ENCODE measurements at regions not wholly inside any gene's neighbourhood (a gene's known extent, or its start where the extent isn't known, plus 50 kb on each side); places are given as distances from the start of the nearest gene placed in this dataset.

- H3K27me3 ChIP-seq (replicated peaks; ENCODE audit: control insufficient read depth, insufficient read depth, low read length): no peaks in the 10 kb centered on the region
- POLR2A ChIA-PET: no interaction called here
- H3K4me3 Mint-ChIP-seq (ENCODE audit: unreplicated experiment): no peak overlapping the region
- no peak overlapping the region for H3K27ac Mint-ChIP-seq (ENCODE audit: unreplicated experiment)
- no TSS peak for BruUV-seq (replicated peaks)
- no peaks in the 10 kb centered on the region for H3K4me1 Mint-ChIP-seq (ENCODE audit: low read depth, unreplicated experiment)
- H3K9me3 ChIP-seq: no peaks in the 10 kb centered on the region
- no peaks in the 10 kb centered on the region for H3K27me3 Mint-ChIP-seq (ENCODE audit: insufficient read depth, unreplicated experiment)
- intact Hi-C loops (cut with micrococcal nuclease; ENCODE audit: unreplicated experiment): no loop called here
- H3K4me1 ChIP-seq: no peaks in the 10 kb centered on the region
- no peaks in the 10 kb centered on the region for H3K36me3 ChIP-seq (ENCODE audit: control insufficient read depth, insufficient read depth, low read length)
- no peak for TF ChIP-seq CTCF (IDR thresholded peaks at IDR 0.05; ENCODE audit: insufficient read depth in 1 of 2, low read depth in 1 of 2, low read length in 1 of 2, severe bottlenecking in 1 of 2, unreplicated experiment in 1 of 2)
- no peak for DNase-seq
- H3K36me3 Mint-ChIP-seq (ENCODE audit: insufficient read depth, unreplicated experiment): no peaks in the 10 kb centered on the region
- no peak overlapping the region for H3K4me3 ChIP-seq (ENCODE audit: low read depth, low read length)
- CTCF ChIA-PET: no interaction called here
- H3K9me3 Mint-ChIP-seq (ENCODE audit: unreplicated experiment): no peaks in the 10 kb centered on the region
These were observed 278.5 kb upstream of the PLD5 start for GRCh38 chr1:242802973-242803372.

GRCh38 chr1:242800521-242800920 is 276.0 kb upstream of the PLD5 start:
- Mint-ChIP-seq H3K9me3 (ENCODE audit: unreplicated experiment) (no peaks in the 10 kb centered on the region), H3K4me3 (ENCODE audit: unreplicated experiment) (no peak overlapping the region), H3K27me3 (ENCODE audit: insufficient read depth, unreplicated experiment) (no peaks in the 10 kb centered on the region), H3K27ac (ENCODE audit: unreplicated experiment) (no peak overlapping the region), H3K4me1 (ENCODE audit: low read depth, unreplicated experiment) (no peaks in the 10 kb centered on the region), H3K36me3 (ENCODE audit: insufficient read depth, unreplicated experiment) (no peaks in the 10 kb centered on the region)
- Histone ChIP-seq H3K9me3 (no peaks in the 10 kb centered on the region), H3K36me3 (ENCODE audit: control insufficient read depth, insufficient read depth, low read length) (no peaks in the 10 kb centered on the region), H3K4me3 (ENCODE audit: low read depth, low read length) (no peak overlapping the region), H3K4me1 (no peaks in the 10 kb centered on the region), H3K27me3 (replicated peaks; ENCODE audit: control insufficient read depth, insufficient read depth, low read length) (no peaks in the 10 kb centered on the region)
- DNase-seq: no peak
- POLR2A ChIA-PET: no interaction called here
- intact Hi-C loops (cut with micrococcal nuclease; ENCODE audit: unreplicated experiment): no loop called here
- CTCF ChIA-PET: no interaction called here
- no TSS peak for BruUV-seq (replicated peaks)
- no peak for TF ChIP-seq CTCF (IDR thresholded peaks at IDR 0.05; ENCODE audit: insufficient read depth in 1 of 2, low read depth in 1 of 2, low read length in 1 of 2, severe bottlenecking in 1 of 2, unreplicated experiment in 1 of 2)

GRCh38 chr1:242797856-242798255 is 273.4 kb upstream of the PLD5 start:
- no peaks in the 10 kb centered on the region for H3K36me3 Mint-ChIP-seq (ENCODE audit: insufficient read depth, unreplicated experiment)
- no peak overlapping the region for H3K4me3 ChIP-seq (ENCODE audit: low read depth, low read length)
- no peaks in the 10 kb centered on the region for H3K36me3 ChIP-seq (ENCODE audit: control insufficient read depth, insufficient read depth, low read length)
- no peaks in the 10 kb centered on the region for H3K9me3 ChIP-seq
- CTCF ChIA-PET: no interaction called here
- no peaks in the 10 kb centered on the region for H3K27me3 ChIP-seq (replicated peaks; ENCODE audit: control insufficient read depth, insufficient read depth, low read length)
- no peaks in the 10 kb centered on the region for H3K4me1 ChIP-seq
- H3K4me1 Mint-ChIP-seq (ENCODE audit: low read depth, unreplicated experiment): no peaks in the 10 kb centered on the region
- no peaks in the 10 kb centered on the region for H3K27me3 Mint-ChIP-seq (ENCODE audit: insufficient read depth, unreplicated experiment)
- POLR2A ChIA-PET: no interaction called here
- H3K9me3 Mint-ChIP-seq (ENCODE audit: unreplicated experiment): peaks cover 10% of the 10 kb centered on the region
- intact Hi-C loops (cut with micrococcal nuclease; ENCODE audit: unreplicated experiment): no loop called here
- no TSS peak for BruUV-seq (replicated peaks)
- H3K27ac Mint-ChIP-seq (ENCODE audit: unreplicated experiment): no peak overlapping the region
- no peak for TF ChIP-seq CTCF (IDR thresholded peaks at IDR 0.05; ENCODE audit: insufficient read depth in 1 of 2, low read depth in 1 of 2, low read length in 1 of 2, severe bottlenecking in 1 of 2, unreplicated experiment in 1 of 2)
- H3K4me3 Mint-ChIP-seq (ENCODE audit: unreplicated experiment): no peak overlapping the region
- no peak for DNase-seq

Measured in Caco-2 (cell line).